Activated naive CD8-positive, alpha-beta T cell treated with anti-CD3 and anti-CD28 coated beads for 36 hours (primary cell): ENCODE measurements at regions not wholly inside any gene's neighbourhood (a gene's known extent, or its start where the extent isn't known, plus 50 kb on each side); places are given as distances from the start of the nearest gene placed in this dataset.
"Not testable (repeated sequence)": the region's sequence is repeated elsewhere in the genome, so short reads cannot be mapped to it uniquely, and the experiment has no call there.

Experiments
- DNase-seq: peaks from one replicate; pipeline ENCODE4 v3.0.0; 2021
- H3K27ac Mint-ChIP-seq: one replicate; pipeline ENCODE4 v1.8.0; 2022; ENCODE audit warnings: mild to moderate bottlenecking, moderate library complexity, mixed read lengths
- H3K27me3 Mint-ChIP-seq: one replicate; pipeline ENCODE4 v1.8.0; 2022; ENCODE audit warnings: mild to moderate bottlenecking, mixed read lengths
- H3K36me3 Mint-ChIP-seq: one replicate; pipeline ENCODE4 v1.8.0; 2021; ENCODE audit warnings: mild to moderate bottlenecking, mixed read lengths
- H3K4me1 Mint-ChIP-seq: one replicate; pipeline ENCODE4 v1.8.0; 2021; ENCODE audit warnings: mixed read lengths
- H3K4me3 Mint-ChIP-seq: one replicate; pipeline ENCODE4 v1.8.0; 2022; ENCODE audit warnings: mild to moderate bottlenecking, moderate library complexity, mixed read lengths
- H3K9me3 Mint-ChIP-seq: one replicate; pipeline ENCODE4 v1.8.0; 2022; ENCODE audit warnings: mixed read lengths

DNA sequence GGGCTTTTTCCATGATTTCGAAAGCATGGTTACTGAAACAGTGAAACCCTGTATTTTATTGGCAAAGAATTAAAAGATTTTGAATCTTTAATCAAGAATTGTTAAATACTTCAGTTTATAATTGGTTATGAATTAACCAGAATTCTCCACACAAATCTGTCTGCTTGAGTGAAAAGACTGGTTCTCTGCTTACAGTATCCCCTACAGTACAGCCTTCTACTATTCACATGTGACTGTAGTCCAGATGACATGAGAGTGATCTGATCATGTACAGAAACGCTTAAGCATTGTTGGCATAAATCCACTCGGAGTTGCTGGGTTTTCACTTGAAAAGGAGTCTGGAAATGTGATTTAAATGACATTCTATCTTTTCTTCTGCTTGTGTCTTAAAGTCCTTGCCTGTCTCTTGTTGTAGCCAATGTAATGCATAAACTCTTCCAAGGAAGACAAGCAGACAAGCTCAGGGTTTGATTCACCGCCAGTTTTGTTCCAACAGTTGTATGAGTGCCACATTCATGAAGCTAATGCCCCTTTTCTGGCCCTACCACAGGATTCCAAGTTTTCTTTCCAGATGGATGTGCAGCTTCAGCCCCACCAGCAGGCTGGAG, 222.0 kb upstream of the LRIG3 start:
- no peak overlapping the region for H3K4me3 Mint-ChIP-seq
- no peak overlapping the region for H3K27ac Mint-ChIP-seq
- no peaks in the 10 kb centered on the region for H3K27me3 Mint-ChIP-seq
- DNase-seq = no peak
- H3K9me3 Mint-ChIP-seq = no peaks in the 10 kb centered on the region
- no peaks in the 10 kb centered on the region for H3K36me3 Mint-ChIP-seq
- H3K4me1 Mint-ChIP-seq = no peaks in the 10 kb centered on the region

GRCh38 chr12:59134750-59135149, 214.4 kb upstream of the LRIG3 start:
- H3K27ac Mint-ChIP-seq = no peak overlapping the region
- DNase-seq = no peak
- no peaks in the 10 kb centered on the region for H3K36me3 Mint-ChIP-seq

GRCh38 chr12:59131462-59131861, 211.2 kb upstream of the LRIG3 start:
- H3K4me1 Mint-ChIP-seq = no peaks in the 10 kb centered on the region
- H3K27me3 Mint-ChIP-seq = no peaks in the 10 kb centered on the region
- no peak for DNase-seq
- peaks cover 1% of the 10 kb centered on the region for H3K9me3 Mint-ChIP-seq
- H3K27ac Mint-ChIP-seq = no peak overlapping the region
- no peak overlapping the region for H3K4me3 Mint-ChIP-seq
- H3K36me3 Mint-ChIP-seq = peaks cover 1% of the 10 kb centered on the region

More at GRCh38 chr12:59134750-59135149, 214.4 kb upstream of the LRIG3 start:
- no peaks in the 10 kb centered on the region for H3K9me3 Mint-ChIP-seq
- no peaks in the 10 kb centered on the region for H3K27me3 Mint-ChIP-seq
- H3K4me3 Mint-ChIP-seq = no peak overlapping the region
- no peaks in the 10 kb centered on the region for H3K4me1 Mint-ChIP-seq

GRCh38 chr12:59122784-59123183, 202.5 kb upstream of the LRIG3 start:
- no peaks in the 10 kb centered on the region for H3K36me3 Mint-ChIP-seq
- no peaks in the 10 kb centered on the region for H3K4me1 Mint-ChIP-seq
- H3K9me3 Mint-ChIP-seq = no peaks in the 10 kb centered on the region
- DNase-seq = no peak
- no peak overlapping the region for H3K27ac Mint-ChIP-seq
- no peaks in the 10 kb centered on the region for H3K27me3 Mint-ChIP-seq
- no peak overlapping the region for H3K4me3 Mint-ChIP-seq

DNA sequence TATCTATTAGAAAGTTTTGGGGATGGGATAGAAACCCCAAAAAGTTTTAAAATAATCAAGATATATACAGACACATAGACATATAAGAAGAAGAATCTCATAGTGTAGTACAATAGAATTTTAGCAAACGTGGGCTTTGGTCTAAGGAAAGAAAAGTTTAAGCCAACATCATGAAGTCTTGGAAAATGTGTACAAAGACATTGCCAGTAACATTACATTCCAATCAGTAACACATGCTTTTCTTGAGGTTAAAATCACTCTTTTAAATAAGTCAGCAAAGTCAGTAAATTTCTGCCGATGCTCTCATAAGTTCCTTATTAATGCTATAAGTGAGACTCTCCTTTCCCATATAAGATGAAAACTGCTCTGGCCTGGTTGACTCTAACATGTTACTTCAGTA, 201.1 kb upstream of the LRIG3 start:
- no peak for DNase-seq
- H3K4me1 Mint-ChIP-seq = no peaks in the 10 kb centered on the region
- H3K27me3 Mint-ChIP-seq = no peaks in the 10 kb centered on the region
- no peak overlapping the region for H3K4me3 Mint-ChIP-seq
- H3K9me3 Mint-ChIP-seq = no peaks in the 10 kb centered on the region
- H3K36me3 Mint-ChIP-seq = no peaks in the 10 kb centered on the region
- H3K27ac Mint-ChIP-seq = no peak overlapping the region

DNA sequence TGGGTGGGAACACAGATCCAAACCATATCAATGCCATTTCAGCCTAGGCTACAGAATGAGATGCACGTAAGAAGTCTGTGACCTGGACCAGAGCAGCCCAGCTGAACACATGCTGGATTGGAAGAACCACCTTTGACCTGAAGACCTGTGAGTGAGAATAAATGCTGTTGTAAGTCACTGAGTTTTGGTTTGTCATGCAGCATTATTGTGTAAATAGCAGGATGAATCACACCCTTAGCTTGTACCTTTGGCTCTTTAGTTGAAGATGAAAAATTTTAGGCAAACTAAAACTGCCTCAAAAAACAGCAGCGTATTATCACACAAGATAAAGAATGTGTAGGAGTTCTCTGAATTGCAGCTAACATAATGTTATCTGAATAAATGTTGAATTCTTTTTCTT, 199.4 kb upstream of the LRIG3 start:
- Mint-ChIP-seq H3K4me1 (no peaks in the 10 kb centered on the region), H3K27me3 (no peaks in the 10 kb centered on the region), H3K4me3 (no peak overlapping the region), H3K9me3 (no peaks in the 10 kb centered on the region), H3K27ac (no peak overlapping the region), H3K36me3 (no peaks in the 10 kb centered on the region)
- no peak for DNase-seq

GRCh38 chr12:59118356-59118755, 198.1 kb upstream of the LRIG3 start:
- no peaks in the 10 kb centered on the region for H3K4me1 Mint-ChIP-seq
- H3K27ac Mint-ChIP-seq = no peak overlapping the region
- H3K36me3 Mint-ChIP-seq = no peaks in the 10 kb centered on the region
- DNase-seq = no peak
- H3K9me3 Mint-ChIP-seq = no peaks in the 10 kb centered on the region
- no peaks in the 10 kb centered on the region for H3K27me3 Mint-ChIP-seq
- no peak overlapping the region for H3K4me3 Mint-ChIP-seq

DNA sequence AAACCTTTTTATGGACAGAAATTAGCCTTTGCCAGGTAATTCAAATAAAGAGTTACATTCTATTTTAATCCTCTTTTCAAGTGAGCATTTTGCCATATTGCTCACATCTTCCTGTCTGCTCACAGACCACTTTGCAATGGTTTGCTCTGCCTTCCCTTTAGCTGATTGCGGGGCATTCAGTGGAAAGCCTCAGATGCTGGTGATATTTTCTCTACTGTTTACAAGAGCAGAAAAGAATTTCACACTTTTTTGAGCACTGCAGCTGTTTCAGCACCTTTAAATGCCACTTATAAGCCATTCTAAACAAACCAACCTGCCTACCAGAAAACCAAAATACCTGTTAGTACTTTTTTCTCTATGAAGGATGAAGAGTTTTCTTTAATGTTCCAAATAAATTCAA, 195.7 kb upstream of the LRIG3 start:
- Mint-ChIP-seq H3K9me3 (no peaks in the 10 kb centered on the region), H3K4me3 (no peak overlapping the region), H3K4me1 (no peaks in the 10 kb centered on the region), H3K27ac (no peak overlapping the region), H3K27me3 (no peaks in the 10 kb centered on the region), H3K36me3 (no peaks in the 10 kb centered on the region)
- DNase-seq = no peak

DNA sequence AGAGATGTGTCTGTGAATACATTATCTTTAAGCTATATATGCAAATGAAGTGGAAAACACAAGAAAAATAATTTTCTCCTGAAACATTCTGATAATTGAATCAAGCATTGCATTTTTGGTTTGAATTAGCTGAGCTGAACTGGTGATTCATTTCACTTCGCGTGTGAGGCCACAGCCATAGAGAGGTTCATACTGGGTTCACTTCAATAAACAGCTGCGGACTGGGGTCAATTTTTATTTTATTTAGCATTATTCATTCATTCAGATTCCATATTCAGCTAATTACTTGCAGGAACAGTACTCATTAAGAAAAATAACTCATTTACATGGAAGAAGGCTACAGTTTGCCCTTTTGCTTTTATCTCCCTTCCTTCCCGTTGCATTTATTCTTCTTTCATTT, 195.2 kb upstream of the LRIG3 start:
- H3K27me3 Mint-ChIP-seq = no peaks in the 10 kb centered on the region
- no peak overlapping the region for H3K27ac Mint-ChIP-seq
- no peaks in the 10 kb centered on the region for H3K36me3 Mint-ChIP-seq
- H3K9me3 Mint-ChIP-seq = no peaks in the 10 kb centered on the region
- no peak overlapping the region for H3K4me3 Mint-ChIP-seq
- H3K4me1 Mint-ChIP-seq = no peaks in the 10 kb centered on the region
- no peak for DNase-seq

GRCh38 chr12:59113831-59114615, 193.7 kb upstream of the LRIG3 start:
- no peaks in the 10 kb centered on the region for H3K4me1 Mint-ChIP-seq
- DNase-seq = peak; percentile 51
- H3K27me3 Mint-ChIP-seq = no peaks in the 10 kb centered on the region
- no peaks in the 10 kb centered on the region for H3K9me3 Mint-ChIP-seq
- H3K27ac Mint-ChIP-seq = no peak overlapping the region
- H3K36me3 Mint-ChIP-seq = no peaks in the 10 kb centered on the region
- H3K4me3 Mint-ChIP-seq = no peak overlapping the region

GRCh38 chr12:59111851-59112250, 191.5 kb upstream of the LRIG3 start:
- no peak overlapping the region for H3K4me3 Mint-ChIP-seq
- no peak for DNase-seq
- no peaks in the 10 kb centered on the region for H3K27me3 Mint-ChIP-seq
- no peaks in the 10 kb centered on the region for H3K36me3 Mint-ChIP-seq
- no peaks in the 10 kb centered on the region for H3K4me1 Mint-ChIP-seq
- no peaks in the 10 kb centered on the region for H3K9me3 Mint-ChIP-seq
- no peak overlapping the region for H3K27ac Mint-ChIP-seq

DNA sequence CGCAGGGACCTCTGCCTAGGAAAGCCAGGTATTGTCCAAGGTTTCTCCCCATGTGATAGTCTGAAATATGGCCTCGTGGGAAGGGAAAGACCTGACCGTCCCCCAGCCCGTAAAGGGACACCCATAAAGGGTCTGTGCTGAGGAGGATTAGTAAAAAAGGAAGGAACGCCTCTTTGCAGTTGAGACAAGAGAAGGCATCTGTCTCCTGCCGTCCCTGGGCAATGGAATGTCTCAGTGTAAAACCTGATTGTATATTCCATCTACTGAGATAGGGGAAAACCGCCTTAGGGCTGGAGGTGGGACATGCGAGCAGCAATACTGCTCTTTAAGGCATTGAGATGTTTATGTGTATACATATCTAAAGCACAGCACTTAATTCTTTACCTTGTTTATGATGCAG, 188.2 kb upstream of the LRIG3 start:
- H3K27ac Mint-ChIP-seq, DNase-seq, H3K9me3 Mint-ChIP-seq: not testable (repeated sequence)

GRCh38 chr12:59100585-59100984, 180.3 kb upstream of the LRIG3 start:
- Mint-ChIP-seq H3K27me3 (peaks cover 5% of the 10 kb centered on the region), H3K36me3 (no peaks in the 10 kb centered on the region), H3K27ac (no peak overlapping the region), H3K4me3 (no peak overlapping the region), H3K4me1 (no peaks in the 10 kb centered on the region), H3K9me3 (no peaks in the 10 kb centered on the region)
- no peak for DNase-seq

More for the DNA sequence above, 188.2 kb upstream of the LRIG3 start:
- not testable (repeated sequence) for H3K4me1 Mint-ChIP-seq, H3K27me3 Mint-ChIP-seq, H3K36me3 Mint-ChIP-seq, H3K4me3 Mint-ChIP-seq

DNA sequence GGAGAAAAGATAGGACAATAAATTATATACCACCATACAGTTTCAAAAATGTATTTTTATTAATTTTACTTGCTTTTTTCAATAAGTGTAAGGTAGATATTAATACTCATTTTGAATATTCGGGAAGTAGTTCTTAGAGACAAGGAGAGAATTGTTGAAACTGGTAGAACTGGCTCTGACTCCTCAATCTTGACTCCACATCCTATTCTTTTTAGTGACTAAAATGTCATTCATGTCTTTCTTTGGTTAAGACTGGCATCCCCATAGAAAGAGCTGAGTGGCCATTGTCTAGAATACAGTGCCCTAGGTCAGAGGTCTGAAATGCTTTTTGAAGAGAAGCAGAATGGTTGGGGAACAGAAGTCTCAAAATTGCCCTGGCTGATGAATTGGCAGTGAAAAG, 177.6 kb upstream of the LRIG3 start:
- Mint-ChIP-seq H3K27me3 (peaks cover 5% of the 10 kb centered on the region), H3K9me3 (no peaks in the 10 kb centered on the region), H3K4me1 (no peaks in the 10 kb centered on the region), H3K27ac (no peak overlapping the region), H3K36me3 (no peaks in the 10 kb centered on the region), H3K4me3 (no peak overlapping the region)
- no peak for DNase-seq

- H3K4me1 Mint-ChIP-seq = no peaks in the 10 kb centered on the region
- H3K27ac Mint-ChIP-seq = no peak overlapping the region
- H3K36me3 Mint-ChIP-seq = no peaks in the 10 kb centered on the region
- H3K4me3 Mint-ChIP-seq = no peak overlapping the region
- no peak for DNase-seq
- H3K27me3 Mint-ChIP-seq = peaks cover 5% of the 10 kb centered on the region
- H3K9me3 Mint-ChIP-seq = no peaks in the 10 kb centered on the region
Observed at GRCh38 chr12:59096246-59096645, 175.9 kb upstream of the LRIG3 start.

DNA sequence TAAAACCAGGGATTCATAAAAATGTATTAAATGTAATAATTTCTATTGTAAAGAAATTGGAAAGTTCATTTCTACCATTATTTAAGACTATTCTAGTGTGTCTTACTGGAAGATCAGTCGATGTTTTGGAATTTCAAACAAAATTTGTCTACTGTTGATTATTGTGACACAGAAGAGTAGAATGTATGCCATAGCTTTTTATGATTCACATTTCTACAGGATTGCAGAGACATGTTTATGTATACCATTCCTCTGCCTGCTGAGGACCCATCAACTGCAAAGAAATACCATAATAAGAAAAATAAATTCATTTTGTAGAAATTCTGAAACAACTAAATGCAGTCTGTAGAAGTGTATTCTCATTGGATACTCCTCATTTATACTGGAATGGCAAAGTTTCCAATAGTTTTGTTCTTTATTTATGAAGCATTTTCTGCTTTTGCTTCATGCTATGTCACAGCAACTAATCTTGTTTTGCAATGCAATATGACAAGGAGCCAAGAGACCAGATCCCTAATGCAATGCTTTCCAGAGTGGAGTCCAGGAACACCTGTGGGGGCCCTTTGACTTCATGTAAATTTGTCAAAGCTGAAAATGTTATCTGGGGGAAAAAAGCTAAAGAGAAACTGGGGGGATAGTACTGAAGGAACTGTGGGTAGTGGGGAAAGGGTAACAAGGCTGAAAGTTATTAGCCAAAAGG, 172.9 kb upstream of the LRIG3 start:
- DNase-seq = no peak
- H3K27ac Mint-ChIP-seq = no peak overlapping the region
- H3K4me3 Mint-ChIP-seq = no peak overlapping the region
- no peaks in the 10 kb centered on the region for H3K9me3 Mint-ChIP-seq
- peaks cover 5% of the 10 kb centered on the region for H3K27me3 Mint-ChIP-seq
- no peaks in the 10 kb centered on the region for H3K4me1 Mint-ChIP-seq
- no peaks in the 10 kb centered on the region for H3K36me3 Mint-ChIP-seq
